Fibroblast of lung (primary cell): ENCODE measurements at regions not wholly inside any gene's neighbourhood (a gene's known extent, or its start where the extent isn't known, plus 50 kb on each side); places are given as distances from the start of the nearest gene placed in this dataset.

Experiments
- DNase-seq, 2 donors: peaks; one replicate each; pipeline versions ENCODE4 v3.0.0 to v3.0.0-alpha.2; 2010; ENCODE audit warnings: low read depth in 2 of 2
- H2AFZ ChIP-seq: 2 replicates; pipeline ENCODE4 v1.5.1; 2012; ENCODE audit warnings: low read length, control low read depth, inconsistent platforms
- H3K27ac ChIP-seq: 2 replicates; pipeline ENCODE4 v1.5.1; 2011; ENCODE audit warnings: low read length, control low read depth; ENCODE audit not compliant: insufficient read depth
- H3K27me3 ChIP-seq: 2 replicates; pipeline ENCODE4 v1.5.1; 2011; ENCODE audit warnings: mild to moderate bottlenecking, low read length; ENCODE audit not compliant: control insufficient read depth, insufficient read depth
- H3K36me3 ChIP-seq: 2 replicates; pipeline ENCODE4 v1.5.1; 2011; ENCODE audit warnings: low read length; ENCODE audit not compliant: control insufficient read depth, insufficient read depth
- H3K4me1 ChIP-seq: 2 replicates; pipeline ENCODE4 v1.5.1; 2011; ENCODE audit warnings: low read length; ENCODE audit not compliant: control insufficient read depth, insufficient read depth; ENCODE audit errors: extremely low read depth
- H3K4me2 ChIP-seq: 2 replicates; pipeline ENCODE4 v1.5.1; 2011; ENCODE audit warnings: low read length, control low read depth; ENCODE audit not compliant: insufficient read depth; ENCODE audit errors: extremely low read depth
- H3K4me3 ChIP-seq, 4 experiments: fragments of 200-600 bp in 1 of 4; sonication (generic) in 1 of 4; replicated peaks in 1 of 4; 2 replicates each; pipeline ENCODE4 v1.5.1; 2011 to 2016; ENCODE audit warnings: low read length in 4 of 4, low read depth in 3 of 4, mild to moderate bottlenecking in 3 of 4, control low read depth in 2 of 4, inconsistent platforms in 1 of 4, mixed read lengths in 1 of 4; ENCODE audit not compliant: insufficient read depth in 1 of 4; ENCODE audit errors: control extremely low read depth in 1 of 4
- H3K79me2 ChIP-seq: 2 replicates; pipeline ENCODE4 v1.5.1; 2012; ENCODE audit warnings: mild to moderate bottlenecking, low read length, inconsistent platforms; ENCODE audit not compliant: control insufficient read depth, insufficient read depth
- H3K9ac ChIP-seq: 2 replicates; pipeline ENCODE4 v1.5.1; 2011; ENCODE audit warnings: mild to moderate bottlenecking, low read length, control low read depth; ENCODE audit not compliant: insufficient read depth
- H3K9me3 ChIP-seq: 2 replicates; pipeline ENCODE4 v1.5.1; 2012; ENCODE audit warnings: low read depth, low read length; ENCODE audit not compliant: control insufficient read depth, insufficient read depth
- H4K20me1 ChIP-seq: 2 replicates; pipeline ENCODE4 v1.5.1; 2011; ENCODE audit warnings: low read length; ENCODE audit not compliant: control insufficient read depth, insufficient read depth; ENCODE audit errors: extremely low read depth
- CTCF ChIP-seq, 2 donors: IDR thresholded peaks in 1 of 2; conservative IDR thresholded peaks in 1 of 2; 1 replicate in 1 of 2; 2 replicates in 1 of 2; pipeline ENCODE4 v1.5.1; 2011 to 2012; ENCODE audit warnings: low read length in 2 of 2, control low read depth in 1 of 2, inconsistent platforms in 1 of 2, low read depth in 1 of 2, mild to moderate bottlenecking in 1 of 2
- EZH2 ChIP-seq: IDR thresholded peaks from 2 replicates; pipeline ENCODE4 v1.5.1; 2012; ENCODE audit warnings: low read length, control low read depth, mild to moderate bottlenecking; ENCODE audit errors: missing control alignments

GRCh38 chr6:163804991-163805390 is 390.5 kb downstream of the QKI start:
- no peak overlapping the region for H2AFZ ChIP-seq
- H3K27me3 ChIP-seq = no peaks in the 10 kb centered on the region
- no peaks in the 10 kb centered on the region for H3K4me1 ChIP-seq
- H3K79me2 ChIP-seq = no peaks in the 10 kb centered on the region
- H3K4me2 ChIP-seq = no peak overlapping the region
- no peaks in the 10 kb centered on the region for H3K9me3 ChIP-seq
- no peaks in the 10 kb centered on the region for H4K20me1 ChIP-seq
- no peak overlapping the region for H3K4me3 ChIP-seq
- no peaks in the 10 kb centered on the region for H3K36me3 ChIP-seq
- H3K27ac ChIP-seq = no peak overlapping the region
- peak in 1 of 2 donors; percentile 74 for DNase-seq
- no peak overlapping the region for H3K9ac ChIP-seq
- TF ChIP-seq EZH2 = no peak
- no peak for TF ChIP-seq CTCF (conservative IDR thresholded peaks at IDR 0.05 in 1 of 2, IDR thresholded peaks at IDR 0.05 in 1 of 2; ENCODE audit: low read depth in 1 of 2, low read length in 2 of 2)

- TF ChIP-seq EZH2 (no peak), CTCF (conservative IDR thresholded peaks at IDR 0.05 in 1 of 2, IDR thresholded peaks at IDR 0.05 in 1 of 2; ENCODE audit: low read depth in 1 of 2, low read length in 2 of 2) (no peak)
- H3K4me1 ChIP-seq = no peaks in the 10 kb centered on the region
Measured at GRCh38 chr6:163802267-163802666, 387.7 kb downstream of the QKI start.

GRCh38 chr6:163797296-163797845 is 382.9 kb downstream of the QKI start:
- no peak overlapping the region for H3K9ac ChIP-seq
- H4K20me1 ChIP-seq = no peaks in the 10 kb centered on the region
- no peaks in the 10 kb centered on the region for H3K9me3 ChIP-seq
- H3K79me2 ChIP-seq = no peaks in the 10 kb centered on the region
- TF ChIP-seq EZH2 (no peak), CTCF (conservative IDR thresholded peaks at IDR 0.05 in 1 of 2, IDR thresholded peaks at IDR 0.05 in 1 of 2; ENCODE audit: low read depth in 1 of 2, low read length in 2 of 2) (no peak)
- H3K36me3 ChIP-seq = no peaks in the 10 kb centered on the region
- no peak overlapping the region for H3K27ac ChIP-seq
- H3K27me3 ChIP-seq = no peaks in the 10 kb centered on the region
- DNase-seq = no peak
- no peak overlapping the region for H2AFZ ChIP-seq
- H3K4me2 ChIP-seq = no peak overlapping the region
- H3K4me3 ChIP-seq = no peak overlapping the region
- no peaks in the 10 kb centered on the region for H3K4me1 ChIP-seq

More at GRCh38 chr6:163802267-163802666, 387.7 kb downstream of the QKI start:
- Histone ChIP-seq H2AFZ (no peak overlapping the region), H3K27me3 (no peaks in the 10 kb centered on the region), H3K4me3 (no peak overlapping the region), H3K27ac (no peak overlapping the region), H3K4me2 (no peak overlapping the region), H3K9ac (no peak overlapping the region), H3K36me3 (no peaks in the 10 kb centered on the region), H3K9me3 (no peaks in the 10 kb centered on the region), H3K79me2 (no peaks in the 10 kb centered on the region), H4K20me1 (no peaks in the 10 kb centered on the region)
- no peak for DNase-seq
